Gastroesophageal sphincter (tissue), 4 donors: ENCODE measurements at regions not wholly inside any gene's neighbourhood (a gene's known extent, or its start where the extent isn't known, plus 50 kb on each side); places are given as distances from the start of the nearest gene placed in this dataset.

Experiments
- ATAC-seq: fragments of 150-250 bp; one replicate; pipeline ENCODE4 v1.9.1; 2016; ENCODE audit warnings: mild to moderate bottlenecking, moderate library complexity
- H3K27ac ChIP-seq, 4 donors: fragments of 200-600 bp; sonication (generic) in 3 of 4; 1 replicate in 3 of 4; 2 replicates in 1 of 4; pipeline ENCODE4 v1.5.1; 2016 to 2019
- H3K27me3 ChIP-seq: fragments of 200-600 bp; sonication (generic); one replicate; pipeline ENCODE4 v1.5.1; 2019
- H3K36me3 ChIP-seq, 2 donors: fragments of 200-600 bp; sonication (generic); one replicate each; pipeline ENCODE4 v1.5.1; 2019; ENCODE audit warnings: control low read depth in 1 of 2
- H3K4me1 ChIP-seq, 3 donors: fragments of 200-600 bp; sonication (generic); 1 replicate in 2 of 3; 2 replicates in 1 of 3; pipeline ENCODE4 v1.5.1; 2016 to 2019; ENCODE audit warnings: control low read depth in 2 of 3
- H3K4me3 ChIP-seq, 2 donors: fragments of 200-600 bp; sonication (generic); one replicate each; pipeline ENCODE4 v1.5.1; 2019; ENCODE audit warnings: mild to moderate bottlenecking in 1 of 2, moderate library complexity in 1 of 2
- H3K9me3 ChIP-seq, 3 donors: fragments of 200-600 bp; sonication (generic); one replicate each; pipeline ENCODE4 v1.5.1; 2017 to 2019; ENCODE audit warnings: control low read depth in 2 of 3
- EP300 ChIP-seq: sonication (generic); formaldehyde crosslinking; IDR thresholded peaks from one replicate; pipeline ENCODE4 v1.6.1; 2017; ENCODE audit warnings: antibody characterized with exemption, mild to moderate bottlenecking
- POLR2A ChIP-seq, 2 donors: fragments of 450-650 bp; IDR thresholded peaks; one replicate each; pipeline ENCODE4 v1.6.1; 2017; ENCODE audit warnings: antibody characterized with exemption in 2 of 2, mild to moderate bottlenecking in 2 of 2, moderate library complexity in 1 of 2
- POLR2AphosphoS5 ChIP-seq: sonication (generic); formaldehyde crosslinking; IDR thresholded peaks from one replicate; pipeline ENCODE4 v1.6.1; 2017; ENCODE audit warnings: antibody characterized with exemption
- WGBS, 2 donors: methylation state at CpG; one replicate each; pipeline ENCODE4 v1.1.5; 2018; ENCODE audit warnings: low coverage in 1 of 2; 5-methylcytosine and 5-hydroxymethylcytosine counted together
- TF ChIP-seq, protein P1 (sequence below), 4 experiments: fragments of 200-600 bp in 2 of 4; fragments of 450-650 bp in 2 of 4; sonication (generic) in 1 of 4; IDR thresholded peaks; one replicate each; pipeline ENCODE4 v1.5.1; 2017 to 2019; ENCODE audit warnings: antibody characterized with exemption in 4 of 4, mild to moderate bottlenecking in 2 of 4, moderate library complexity in 2 of 4

DNA sequence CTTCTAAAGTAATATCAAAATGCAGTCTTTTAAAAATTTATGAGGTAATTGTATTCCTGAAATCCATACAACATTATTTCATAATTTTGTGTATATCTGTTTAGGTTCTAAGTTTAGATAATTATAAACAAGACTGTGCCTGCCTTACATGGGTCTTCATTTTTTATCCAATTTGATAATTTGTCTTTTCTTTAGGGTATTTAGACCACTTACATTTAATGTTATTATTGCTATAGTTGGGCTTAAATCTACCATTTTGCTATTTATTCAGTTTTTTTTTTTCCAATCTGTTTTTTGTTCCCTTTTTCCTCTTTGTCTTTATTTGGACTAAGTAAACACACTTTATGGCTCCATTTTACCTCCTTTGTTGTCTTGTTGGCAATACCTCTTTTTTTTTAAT is 312.5 kb upstream of the MEX3C start:
- Histone ChIP-seq H3K4me1 (no peaks in the 10 kb centered on the region), H3K9me3 (peaks cover 0 to 27% (median 0%) of the 10 kb centered on the region in 3 donors), H3K4me3 (no peak overlapping the region), H3K27ac (no peak overlapping the region), H3K27me3 (no peaks in the 10 kb centered on the region), H3K36me3 (no peaks in the 10 kb centered on the region)
- no peak for ATAC-seq
- TF ChIP-seq EP300 (no peak), POLR2AphosphoS5 (no peak), POLR2A (IDR thresholded peaks at IDR 0.05) (no peak)
- TF ChIP-seq, protein P1, sequence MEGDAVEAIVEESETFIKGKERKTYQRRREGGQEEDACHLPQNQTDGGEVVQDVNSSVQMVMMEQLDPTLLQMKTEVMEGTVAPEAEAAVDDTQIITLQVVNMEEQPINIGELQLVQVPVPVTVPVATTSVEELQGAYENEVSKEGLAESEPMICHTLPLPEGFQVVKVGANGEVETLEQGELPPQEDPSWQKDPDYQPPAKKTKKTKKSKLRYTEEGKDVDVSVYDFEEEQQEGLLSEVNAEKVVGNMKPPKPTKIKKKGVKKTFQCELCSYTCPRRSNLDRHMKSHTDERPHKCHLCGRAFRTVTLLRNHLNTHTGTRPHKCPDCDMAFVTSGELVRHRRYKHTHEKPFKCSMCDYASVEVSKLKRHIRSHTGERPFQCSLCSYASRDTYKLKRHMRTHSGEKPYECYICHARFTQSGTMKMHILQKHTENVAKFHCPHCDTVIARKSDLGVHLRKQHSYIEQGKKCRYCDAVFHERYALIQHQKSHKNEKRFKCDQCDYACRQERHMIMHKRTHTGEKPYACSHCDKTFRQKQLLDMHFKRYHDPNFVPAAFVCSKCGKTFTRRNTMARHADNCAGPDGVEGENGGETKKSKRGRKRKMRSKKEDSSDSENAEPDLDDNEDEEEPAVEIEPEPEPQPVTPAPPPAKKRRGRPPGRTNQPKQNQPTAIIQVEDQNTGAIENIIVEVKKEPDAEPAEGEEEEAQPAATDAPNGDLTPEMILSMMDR (IDR thresholded peaks at IDR 0.05), result no peak

DNA sequence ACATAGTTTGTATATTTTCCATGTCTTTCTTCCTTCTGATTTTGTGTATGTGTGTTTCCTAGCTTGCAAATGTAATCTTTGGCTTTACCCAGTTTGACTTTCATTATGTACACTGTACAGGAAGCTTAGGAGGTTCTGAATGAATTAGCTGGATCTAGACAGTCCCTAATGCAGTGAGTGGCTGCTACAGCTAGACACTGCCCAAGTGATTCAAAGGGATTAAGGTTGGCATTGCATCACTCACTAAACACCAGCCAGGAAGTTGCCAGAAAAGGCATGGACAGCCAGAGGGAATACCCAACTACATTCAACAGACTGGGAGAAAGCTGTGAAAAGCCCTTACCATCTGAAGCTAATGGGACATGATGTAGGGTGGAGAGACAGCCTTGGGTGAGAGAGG is 316.0 kb upstream of the MEX3C start:
- Histone ChIP-seq H3K27ac (no peak overlapping the region), H3K36me3 (no peaks in the 10 kb centered on the region), H3K9me3 (peaks cover 0 to 11% (median 0%) of the 10 kb centered on the region in 3 donors), H3K4me1 (no peaks in the 10 kb centered on the region), H3K4me3 (no peak overlapping the region), H3K27me3 (no peaks in the 10 kb centered on the region)
- no peak for ATAC-seq
- TF ChIP-seq, protein P1 (IDR thresholded peaks at IDR 0.05), result no peak
- TF ChIP-seq POLR2AphosphoS5 (no peak), EP300 (no peak), POLR2A (IDR thresholded peaks at IDR 0.05) (no peak)

DNA sequence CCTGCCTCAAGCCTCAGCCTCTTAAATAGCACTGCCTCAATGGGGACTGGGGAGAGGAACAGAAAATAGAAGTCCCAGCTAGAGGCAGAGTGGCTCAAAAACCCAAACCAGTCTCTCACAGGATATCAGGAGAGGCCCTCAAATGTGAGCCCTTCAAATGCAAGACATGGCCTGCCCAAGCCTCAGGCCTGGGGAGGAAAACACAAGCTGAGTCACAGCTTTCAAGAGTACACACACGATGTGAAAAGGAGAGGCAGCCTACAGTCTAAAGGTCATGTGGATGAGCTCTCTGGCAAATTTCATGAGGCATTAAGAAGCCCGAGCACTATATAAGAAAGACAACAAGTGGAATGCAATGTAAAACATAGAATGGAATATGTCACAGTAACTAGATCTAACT is 316.6 kb upstream of the MEX3C start:
- Histone ChIP-seq H3K4me1 (no peaks in the 10 kb centered on the region), H3K9me3 (peaks cover 0 to 5% (median 0%) of the 10 kb centered on the region in 3 donors), H3K27ac (no peak overlapping the region), H3K27me3 (no peaks in the 10 kb centered on the region), H3K4me3 (no peak overlapping the region), H3K36me3 (no peaks in the 10 kb centered on the region)
- TF ChIP-seq POLR2AphosphoS5 (no peak), POLR2A (IDR thresholded peaks at IDR 0.05) (no peak), EP300 (no peak)
- TF ChIP-seq, protein P1 (IDR thresholded peaks at IDR 0.05), result no peak
- no peak for ATAC-seq
- WGBS, 2 donors, result 57 to 70% methylated on average over 1 to 2 of the region's 2 CpGs

DNA sequence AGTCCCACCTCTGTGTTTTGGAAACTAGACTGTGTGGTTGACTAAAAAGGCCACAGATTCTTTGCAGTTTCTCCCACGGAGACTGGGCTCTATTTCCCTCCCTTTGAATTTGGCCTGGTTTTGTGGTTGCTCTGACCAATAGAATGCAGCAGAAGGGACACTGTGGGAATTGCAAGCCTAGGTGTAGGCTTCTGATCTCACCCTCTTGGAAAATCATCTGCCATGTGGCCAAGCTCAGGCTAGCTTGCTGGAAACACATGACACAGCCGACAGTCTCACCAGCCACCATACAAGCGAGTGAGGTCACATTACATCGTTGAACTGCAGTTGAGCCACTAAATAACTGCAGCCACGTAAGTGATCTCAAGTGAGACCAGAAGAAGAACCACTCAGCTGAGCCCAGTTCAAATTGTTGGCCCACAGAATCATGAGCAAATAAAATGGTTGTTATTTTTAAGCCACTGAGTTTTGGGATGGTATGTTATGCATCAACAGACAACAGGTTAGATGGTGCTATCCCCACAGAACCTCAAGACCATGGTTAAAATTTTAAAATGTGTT is 319.1 kb upstream of the MEX3C start:
- H3K27me3 ChIP-seq, result no peaks in the 10 kb centered on the region
- H3K36me3 ChIP-seq, result no peaks in the 10 kb centered on the region
- H3K4me1 ChIP-seq, result no peaks in the 10 kb centered on the region
- H3K4me3 ChIP-seq, result no peak overlapping the region
- no peak for ATAC-seq
- WGBS, 2 donors, result 84 to 88% methylated on average over 3 to 5 of the region's 5 CpGs
- H3K27ac ChIP-seq, result no peak overlapping the region
- TF ChIP-seq, protein P1 (IDR thresholded peaks at IDR 0.05), result no peak
- TF ChIP-seq EP300 (no peak), POLR2AphosphoS5 (no peak), POLR2A (IDR thresholded peaks at IDR 0.05) (no peak)
- H3K9me3 ChIP-seq, result no peaks in the 10 kb centered on the region

DNA sequence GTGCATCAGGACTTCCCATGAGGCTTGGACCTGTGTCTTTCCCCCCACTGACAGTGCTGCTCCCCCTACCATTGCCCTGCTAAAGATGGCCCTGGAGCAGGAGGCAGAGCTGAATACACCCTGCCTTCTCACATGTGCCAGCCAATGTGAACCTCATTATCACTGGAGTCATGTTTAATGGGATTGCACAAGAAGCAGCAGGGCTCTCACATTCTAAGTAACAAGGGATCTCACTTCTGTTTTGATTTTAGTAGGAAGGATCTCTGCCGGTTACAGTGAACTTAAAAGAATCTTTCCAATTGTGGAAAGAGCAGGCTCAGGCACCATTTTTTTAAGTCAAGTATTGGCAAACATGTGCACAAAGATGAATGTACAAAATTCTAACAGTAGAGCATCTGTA is 322.1 kb upstream of the MEX3C start:
- WGBS, 2 donors, result 54 to 56% methylated on average over 1 of the region's 1 CpG
- no peaks in the 10 kb centered on the region for H3K4me1 ChIP-seq
- H3K4me3 ChIP-seq, result no peak overlapping the region
- no peaks in the 10 kb centered on the region for H3K9me3 ChIP-seq
- ATAC-seq, result no peak
- no peak overlapping the region for H3K27ac ChIP-seq
- no peaks in the 10 kb centered on the region for H3K27me3 ChIP-seq
- no peaks in the 10 kb centered on the region for H3K36me3 ChIP-seq
- TF ChIP-seq, protein P1 (IDR thresholded peaks at IDR 0.05), result no peak
- TF ChIP-seq EP300, result no peak
- no peak for TF ChIP-seq POLR2A (IDR thresholded peaks at IDR 0.05)
- no peak for TF ChIP-seq POLR2AphosphoS5
